ENCODE measurements at regions not wholly inside any gene's neighbourhood (a gene's known extent, or its start where the extent isn't known, plus 50 kb on each side); places are given as distances from the start of the nearest gene placed in this dataset.

DNA sequence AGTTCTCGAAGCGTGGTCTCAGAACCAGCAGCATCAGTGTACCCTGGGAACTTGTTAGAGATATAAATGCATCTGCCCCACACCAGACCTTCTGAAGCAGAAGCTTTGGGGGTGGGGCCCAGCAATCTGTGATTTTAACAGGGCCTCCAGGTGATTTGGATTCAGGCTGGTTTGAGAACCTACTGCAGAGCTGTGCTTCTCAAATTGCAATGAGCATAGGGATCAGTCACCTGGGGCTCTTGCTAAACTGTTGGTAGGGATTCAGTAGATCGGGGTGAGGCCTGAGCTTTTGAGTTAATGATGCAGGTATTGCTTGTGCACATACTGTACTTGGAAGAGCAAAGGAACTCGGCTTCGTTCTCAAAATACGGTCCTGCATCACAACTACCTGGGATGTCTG, 243.6 kb upstream of the PODXL start:
- Histone ChIP-seq H3K4me3 (no peak overlapping the region), H3K36me3 (replicated peaks in 1 of 2; ENCODE audit: insufficient read depth in 1 of 2, low read depth in 2 of 2) (no peaks in the 10 kb centered on the region), H3K9me3 (no peaks in the 10 kb centered on the region), H3K4me1 (no peaks in the 10 kb centered on the region), H3K27ac (no peak overlapping the region), H3K27me3 (no peaks in the 10 kb centered on the region)
- DNase-seq (no peak), ATAC-seq (no peak)
- no peak for TF ChIP-seq POLR2A (IDR thresholded peaks at IDR 0.05)
- TF ChIP-seq, protein P1, sequence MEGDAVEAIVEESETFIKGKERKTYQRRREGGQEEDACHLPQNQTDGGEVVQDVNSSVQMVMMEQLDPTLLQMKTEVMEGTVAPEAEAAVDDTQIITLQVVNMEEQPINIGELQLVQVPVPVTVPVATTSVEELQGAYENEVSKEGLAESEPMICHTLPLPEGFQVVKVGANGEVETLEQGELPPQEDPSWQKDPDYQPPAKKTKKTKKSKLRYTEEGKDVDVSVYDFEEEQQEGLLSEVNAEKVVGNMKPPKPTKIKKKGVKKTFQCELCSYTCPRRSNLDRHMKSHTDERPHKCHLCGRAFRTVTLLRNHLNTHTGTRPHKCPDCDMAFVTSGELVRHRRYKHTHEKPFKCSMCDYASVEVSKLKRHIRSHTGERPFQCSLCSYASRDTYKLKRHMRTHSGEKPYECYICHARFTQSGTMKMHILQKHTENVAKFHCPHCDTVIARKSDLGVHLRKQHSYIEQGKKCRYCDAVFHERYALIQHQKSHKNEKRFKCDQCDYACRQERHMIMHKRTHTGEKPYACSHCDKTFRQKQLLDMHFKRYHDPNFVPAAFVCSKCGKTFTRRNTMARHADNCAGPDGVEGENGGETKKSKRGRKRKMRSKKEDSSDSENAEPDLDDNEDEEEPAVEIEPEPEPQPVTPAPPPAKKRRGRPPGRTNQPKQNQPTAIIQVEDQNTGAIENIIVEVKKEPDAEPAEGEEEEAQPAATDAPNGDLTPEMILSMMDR (IDR thresholded peaks at IDR 0.05) = no peak
- 65 to 78% methylated on average over 6 of the region's 6 CpGs for WGBS, 2 donors
- intact Hi-C loops (cut with DNase I) = no loop called here

GRCh38 chr7:131797841-131798240, 241.4 kb upstream of the PODXL start:
- no peak overlapping the region for H3K27ac ChIP-seq
- H3K4me3 ChIP-seq = no peak overlapping the region
- ATAC-seq (no peak), DNase-seq (no peak)
- no peaks in the 10 kb centered on the region for H3K36me3 ChIP-seq (replicated peaks in 1 of 2; ENCODE audit: insufficient read depth in 1 of 2, low read depth in 2 of 2)
- intact Hi-C loops (cut with DNase I) = no loop called here
- H3K4me1 ChIP-seq = no peaks in the 10 kb centered on the region
- no peaks in the 10 kb centered on the region for H3K27me3 ChIP-seq
- no peak for TF ChIP-seq POLR2A (IDR thresholded peaks at IDR 0.05)
- TF ChIP-seq, protein P1 (IDR thresholded peaks at IDR 0.05) = no peak
- WGBS, 2 donors = 58% methylated on average over 4 of the region's 4 CpGs
- H3K9me3 ChIP-seq = no peaks in the 10 kb centered on the region

DNA sequence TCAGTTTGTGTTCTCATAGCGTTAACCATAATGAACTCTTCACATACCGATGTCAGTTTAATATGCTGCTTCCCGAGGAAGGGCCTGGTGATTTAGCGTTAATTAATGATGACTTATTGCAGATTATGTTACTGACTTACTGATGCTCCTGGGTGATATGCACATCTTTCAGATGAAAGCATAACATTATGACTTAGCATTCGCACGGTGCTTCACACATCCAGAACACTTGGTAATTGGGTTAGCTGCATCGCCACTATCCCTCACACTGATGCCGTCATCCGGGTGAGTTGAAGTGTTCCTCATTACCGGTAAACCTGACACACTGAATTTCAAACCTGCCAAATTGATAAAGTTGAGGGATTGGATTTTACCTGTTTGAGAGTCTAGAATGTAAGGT, 239.0 kb upstream of the PODXL start:
- TF ChIP-seq POLR2A (IDR thresholded peaks at IDR 0.05) = no peak
- TF ChIP-seq, protein P1 (IDR thresholded peaks at IDR 0.05) = no peak
- Histone ChIP-seq H3K36me3 (replicated peaks in 1 of 2; ENCODE audit: insufficient read depth in 1 of 2, low read depth in 2 of 2) (no peaks in the 10 kb centered on the region), H3K27me3 (no peaks in the 10 kb centered on the region), H3K27ac (no peak overlapping the region), H3K4me1 (no peaks in the 10 kb centered on the region), H3K9me3 (no peaks in the 10 kb centered on the region), H3K4me3 (no peak overlapping the region)
- intact Hi-C loops (cut with DNase I) = no loop called here
- ATAC-seq = no peak
- WGBS, 2 donors = 68 to 70% methylated on average over 10 of the region's 10 CpGs
- DNase-seq = no peak

- 80 to 90% methylated on average over 3 of the region's 3 CpGs for WGBS, 2 donors
- DNase-seq (no peak), ATAC-seq (no peak)
- Histone ChIP-seq H3K27me3 (no peaks in the 10 kb centered on the region), H3K36me3 (replicated peaks in 1 of 2; ENCODE audit: insufficient read depth in 1 of 2, low read depth in 2 of 2) (no peaks in the 10 kb centered on the region), H3K4me1 (no peaks in the 10 kb centered on the region), H3K9me3 (no peaks in the 10 kb centered on the region), H3K27ac (no peak overlapping the region), H3K4me3 (no peak overlapping the region)
- TF ChIP-seq, protein P1 (IDR thresholded peaks at IDR 0.05) = no peak
- TF ChIP-seq POLR2A (IDR thresholded peaks at IDR 0.05) = no peak
- intact Hi-C loops (cut with DNase I) = no loop called here
Measured at GRCh38 chr7:131792311-131792710, 235.9 kb upstream of the PODXL start.

DNA sequence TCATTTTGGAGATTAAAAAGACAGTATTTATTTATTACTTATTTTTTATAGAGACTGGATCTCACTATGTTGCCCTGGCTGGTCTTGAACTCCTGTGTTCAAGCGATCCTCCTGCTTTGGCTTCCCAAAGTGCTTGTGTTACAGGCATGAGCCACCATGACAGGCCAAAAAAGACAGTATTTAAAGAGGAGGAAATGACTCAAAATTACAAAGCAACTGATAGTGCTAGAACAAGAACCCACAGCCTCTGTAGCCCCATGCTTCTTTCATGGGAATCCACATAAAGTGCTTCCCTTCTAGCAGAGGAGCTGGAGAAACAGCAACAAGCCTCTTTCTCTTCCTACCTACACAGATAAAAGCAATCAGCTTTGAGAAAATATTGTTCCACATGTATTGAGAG, 230.7 kb upstream of the PODXL start:
- Histone ChIP-seq H3K27ac (no peak overlapping the region), H3K27me3 (no peaks in the 10 kb centered on the region), H3K4me3 (no peak overlapping the region), H3K36me3 (replicated peaks in 1 of 2; ENCODE audit: insufficient read depth in 1 of 2, low read depth in 2 of 2) (no peaks in the 10 kb centered on the region), H3K9me3 (no peaks in the 10 kb centered on the region), H3K4me1 (no peaks in the 10 kb centered on the region)
- DNase-seq (no peak), ATAC-seq (no peak)
- WGBS, 2 donors = 30 to 87% methylated on average over 1 of the region's 1 CpG
- intact Hi-C loops (cut with DNase I) = no loop called here
- TF ChIP-seq, protein P1 (IDR thresholded peaks at IDR 0.05) = no peak
- no peak for TF ChIP-seq POLR2A (IDR thresholded peaks at IDR 0.05)

All from body of pancreas (tissue), 4 donors.